ENCODE measurements at regions not wholly inside any gene's neighbourhood (a gene's known extent, or its start where the extent isn't known, plus 50 kb on each side); places are given as distances from the start of the nearest gene placed in this dataset.

GRCh38 chr5:152270096-152270495 is 135.0 kb downstream of the NMUR2 start:
- no peak for DNase-seq (ENCODE audit: low read depth in 2 of 2)

- no peak for DNase-seq (ENCODE audit: low read depth in 2 of 2)
Observed at GRCh38 chr5:152269533-152269932, 135.5 kb downstream of the NMUR2 start.

- DNase-seq (ENCODE audit: low read depth in 2 of 2) = no peak
Observed at GRCh38 chr5:152264645-152265254, 140.3 kb downstream of the NMUR2 start.

- DNase-seq (ENCODE audit: low read depth in 2 of 2) = no peak
Observed at GRCh38 chr5:152262667-152263066, 142.4 kb downstream of the NMUR2 start.

- no peak for DNase-seq (ENCODE audit: low read depth in 2 of 2)
Observed at GRCh38 chr5:152260940-152261339, 144.1 kb downstream of the NMUR2 start.

GRCh38 chr5:152259702-152260101 is 145.4 kb downstream of the NMUR2 start:
- DNase-seq (ENCODE audit: low read depth in 2 of 2) = no peak

DNA sequence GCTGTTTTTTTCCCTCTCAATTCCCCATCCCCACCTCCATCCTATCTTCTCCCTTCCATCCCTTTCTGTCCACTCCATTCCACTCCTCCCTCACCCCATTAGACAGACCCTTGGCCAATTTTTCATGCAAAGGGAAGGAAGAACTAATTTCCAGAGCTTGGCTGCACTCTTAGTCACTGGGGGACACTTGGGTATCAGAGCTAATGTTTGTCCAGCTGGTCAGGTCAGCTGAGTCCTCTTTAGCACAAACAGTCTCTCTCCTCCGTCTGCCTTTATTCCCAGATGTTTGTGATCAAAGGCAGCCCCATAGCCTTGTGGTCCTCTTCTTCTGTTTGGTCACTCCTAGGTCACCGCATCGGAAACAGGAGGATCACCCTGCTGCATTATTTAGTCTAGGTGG is 148.5 kb downstream of the NMUR2 start:
- DNase-seq (ENCODE audit: low read depth in 2 of 2) = no peak

- DNase-seq (ENCODE audit: low read depth in 2 of 2) = no peak
Observed at GRCh38 chr5:152255411-152255810, 149.7 kb downstream of the NMUR2 start.

DNA sequence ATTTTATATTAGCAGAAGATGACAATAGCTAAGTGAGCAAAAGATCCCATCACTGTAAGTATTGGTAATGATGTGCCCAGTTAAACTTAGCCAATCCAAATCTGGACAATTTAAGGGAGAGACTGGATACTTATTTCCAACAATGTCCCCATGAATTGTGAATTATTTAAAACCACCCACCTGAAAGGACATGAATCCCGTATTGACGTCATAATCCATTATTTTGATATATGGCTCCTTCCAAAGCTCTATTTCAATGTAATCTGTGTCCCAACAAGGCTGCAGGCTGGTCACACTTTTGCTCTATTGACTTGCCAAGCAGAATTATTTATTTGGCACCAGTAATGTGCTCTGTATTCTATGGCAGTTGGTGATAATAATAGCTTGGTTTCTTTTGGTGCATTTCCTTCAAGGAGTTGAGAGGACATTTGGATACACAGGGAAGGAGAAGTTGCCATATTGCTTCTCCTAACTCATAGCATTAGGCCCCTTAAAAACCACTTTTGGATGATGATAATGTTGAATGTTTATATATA is 157.2 kb downstream of the NMUR2 start:
- DNase-seq (ENCODE audit: low read depth in 2 of 2) = no peak

DNA sequence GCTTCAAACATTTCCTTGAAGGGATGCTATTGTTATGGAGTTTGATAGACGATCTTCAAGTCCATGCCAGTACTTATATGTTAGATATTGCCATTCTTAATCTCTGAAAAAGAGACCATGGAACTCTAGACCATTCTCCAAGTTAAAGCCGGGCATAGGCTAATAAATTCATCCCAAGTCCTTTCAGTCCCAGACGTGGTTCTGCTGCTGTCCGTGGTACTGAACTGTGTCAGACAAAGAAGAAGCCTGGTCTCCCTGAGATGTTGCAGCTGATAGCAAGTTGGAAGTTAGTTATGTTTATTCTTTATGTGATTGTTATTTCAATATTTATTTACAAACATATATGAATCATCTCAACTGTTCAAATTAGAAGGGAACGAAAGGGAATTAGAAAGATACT is 158.7 kb downstream of the NMUR2 start:
- DNase-seq (ENCODE audit: low read depth in 2 of 2) = no peak

DNA sequence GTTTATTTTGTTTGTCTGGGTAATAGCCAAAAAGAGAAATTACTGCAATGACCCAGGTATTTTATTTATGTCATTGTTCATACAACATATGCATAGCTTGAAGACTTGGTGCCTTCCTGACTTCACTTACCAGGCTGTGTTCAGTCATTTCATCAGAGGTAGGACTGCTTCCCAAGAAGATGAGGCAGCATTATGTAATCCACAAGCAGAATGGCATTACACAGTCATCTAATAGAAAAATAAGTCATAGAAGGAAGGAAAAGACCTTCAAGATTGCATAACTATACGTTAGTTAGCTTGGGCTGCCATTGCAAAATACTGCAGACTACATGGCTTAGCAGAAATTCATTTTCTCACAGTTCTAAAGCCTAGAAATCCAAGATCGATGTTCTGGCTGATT is 167.5 kb downstream of the NMUR2 start:
- DNase-seq (ENCODE audit: low read depth in 2 of 2) = no peak

DNA sequence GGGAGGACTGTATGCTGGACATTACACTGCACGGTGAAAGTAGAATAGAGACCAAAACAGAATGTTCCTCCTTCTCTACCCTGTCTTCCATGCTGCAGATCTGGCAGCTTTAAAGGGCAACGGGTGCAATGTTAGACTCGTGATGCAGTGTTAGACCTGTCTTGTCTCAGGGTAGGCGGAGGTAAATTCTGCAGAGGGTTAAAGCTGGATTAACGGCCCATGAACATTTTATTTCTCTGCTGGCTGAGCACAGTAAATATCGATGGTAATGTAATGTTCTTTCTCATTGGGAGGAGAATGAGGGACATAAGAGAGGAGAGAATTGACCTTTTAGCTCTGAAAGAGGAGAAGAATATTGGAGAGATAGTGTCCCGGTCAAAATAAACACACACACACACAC is 178.9 kb downstream of the NMUR2 start:
- DNase-seq (ENCODE audit: low read depth in 2 of 2) = no peak

DNA sequence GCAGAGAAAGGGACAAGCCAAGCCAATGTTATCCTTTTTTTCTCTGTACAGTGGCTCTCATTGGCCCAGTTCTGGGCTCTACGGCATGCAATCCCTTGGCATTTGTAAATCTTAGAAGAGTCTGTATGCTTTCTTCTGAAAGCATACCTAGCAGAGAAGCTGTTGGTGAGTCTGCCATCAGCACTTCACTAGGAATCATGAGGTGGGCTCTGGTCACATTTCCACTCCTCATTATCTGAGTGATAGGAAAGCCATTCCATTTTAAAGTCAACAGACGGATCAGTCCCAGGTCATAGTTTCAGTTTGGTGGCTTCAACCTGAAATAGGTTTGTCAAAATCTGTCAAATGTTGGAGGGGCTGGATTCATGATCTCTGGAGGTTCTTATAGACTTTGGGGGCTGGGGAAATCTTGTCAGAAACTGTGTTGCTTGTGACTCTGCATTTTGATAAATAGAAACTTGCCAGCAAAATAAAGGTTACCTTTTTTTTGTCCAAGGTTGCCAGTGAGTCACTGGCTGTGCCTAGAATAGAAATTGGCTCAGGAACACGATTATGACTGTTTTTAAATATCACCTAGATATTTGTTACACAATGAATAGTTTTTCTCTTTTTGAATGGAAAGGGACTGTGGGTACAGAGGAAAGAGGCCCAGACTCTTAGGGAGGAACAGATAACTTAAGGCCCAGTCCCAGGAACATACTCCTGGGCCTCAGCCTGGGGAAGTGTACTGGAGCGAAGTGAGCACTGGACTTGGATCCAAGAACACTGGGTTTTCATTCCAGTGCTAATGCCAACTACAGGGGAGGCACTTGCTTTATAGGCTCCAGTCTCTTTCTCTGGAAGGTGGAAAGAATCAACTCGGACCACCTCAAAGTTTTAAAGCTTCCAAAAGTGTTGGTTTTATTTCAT is 183.1 kb downstream of the NMUR2 start:
- DNase-seq (ENCODE audit: low read depth in 2 of 2) = no peak

- DNase-seq (ENCODE audit: low read depth in 2 of 2) = no peak
Observed at GRCh38 chr5:152218694-152219093, 186.4 kb downstream of the NMUR2 start.

DNA sequence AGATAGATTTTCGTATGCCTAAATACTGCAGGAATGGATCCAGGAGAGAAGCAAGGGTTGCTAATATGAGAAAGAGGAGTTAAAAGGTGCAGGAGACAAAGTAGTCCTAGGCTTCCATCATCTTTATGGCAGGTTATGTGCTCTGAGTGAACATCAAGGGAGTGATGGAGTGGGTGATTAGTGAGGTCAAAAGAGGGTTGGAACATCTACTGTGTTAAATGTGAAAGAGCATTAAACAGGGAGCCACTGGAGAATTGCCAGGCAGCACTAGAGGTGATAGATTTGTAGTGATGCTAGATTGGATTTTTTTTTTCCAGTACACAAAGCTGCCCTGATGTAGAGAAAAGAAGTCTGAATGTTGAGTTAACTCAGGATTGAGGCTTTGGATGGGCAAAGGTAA is 199.3 kb downstream of the NMUR2 start:
- DNase-seq (ENCODE audit: low read depth in 2 of 2) = no peak

DNA sequence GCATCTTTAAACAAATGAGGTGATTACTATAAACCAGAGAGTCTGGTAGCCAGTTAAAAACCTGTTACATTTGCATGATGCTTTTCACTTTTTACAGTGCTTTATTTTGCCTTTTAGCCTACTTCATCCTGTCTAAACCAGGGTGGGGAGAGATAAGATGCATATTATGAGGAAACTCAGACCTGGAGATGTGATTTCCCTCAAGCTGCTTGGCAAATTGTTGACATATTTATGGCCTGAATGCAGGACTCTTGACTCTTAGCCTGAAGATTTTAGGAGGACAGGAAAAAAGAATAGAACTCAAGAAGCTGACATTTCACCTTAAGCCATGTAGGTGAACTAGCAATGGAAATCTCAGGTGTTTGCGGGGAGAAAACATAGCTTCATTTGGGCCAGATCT is 202.8 kb downstream of the NMUR2 start:
- DNase-seq (ENCODE audit: low read depth in 2 of 2) = no peak

DNA sequence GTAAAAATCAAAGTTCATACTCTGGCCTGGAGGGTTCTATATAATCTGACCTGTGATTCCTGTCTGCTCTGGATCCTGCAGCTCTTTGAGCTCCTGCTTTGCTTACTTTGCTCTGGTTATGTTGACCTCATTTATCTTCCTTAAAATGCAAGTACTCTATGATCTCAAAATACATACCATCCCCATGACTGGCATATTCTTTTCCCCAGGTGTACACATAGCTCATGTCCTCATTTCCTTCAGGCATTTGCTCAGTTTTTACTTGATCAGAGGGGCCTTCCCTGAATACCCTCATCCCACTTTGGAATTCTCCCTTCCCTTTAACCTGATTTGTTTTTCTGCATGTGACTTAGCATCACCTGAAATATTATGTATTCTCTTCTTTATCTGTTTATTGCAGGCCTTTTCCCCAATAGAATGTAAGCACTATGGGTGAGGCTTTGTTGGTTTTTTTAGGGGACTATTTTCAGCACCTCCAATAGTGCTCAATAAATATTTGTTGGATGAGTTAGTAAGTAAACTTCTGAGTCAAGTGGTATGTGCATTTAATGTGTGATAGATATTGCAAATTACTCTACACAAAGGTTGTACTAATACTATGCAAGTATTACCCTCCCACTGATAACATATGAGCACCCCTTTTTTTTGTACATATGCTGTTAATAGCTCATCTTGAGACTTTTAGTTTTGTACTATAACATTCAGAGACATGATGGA is 211.5 kb downstream of the NMUR2 start:
- DNase-seq (ENCODE audit: low read depth in 2 of 2) = no peak

GRCh38 chr5:152188251-152188650 is 216.8 kb downstream of the NMUR2 start:
- no peak for DNase-seq (ENCODE audit: low read depth in 2 of 2)

GRCh38 chr5:152187668-152188067 is 217.4 kb downstream of the NMUR2 start:
- no peak for DNase-seq (ENCODE audit: low read depth in 2 of 2)

- DNase-seq (ENCODE audit: low read depth in 2 of 2) = no peak
Observed at GRCh38 chr5:152185547-152186245, 219.4 kb downstream of the NMUR2 start.

- DNase-seq (ENCODE audit: low read depth in 2 of 2) = no peak
Observed at GRCh38 chr5:152184266-152184665, 220.8 kb downstream of the NMUR2 start.

DNA sequence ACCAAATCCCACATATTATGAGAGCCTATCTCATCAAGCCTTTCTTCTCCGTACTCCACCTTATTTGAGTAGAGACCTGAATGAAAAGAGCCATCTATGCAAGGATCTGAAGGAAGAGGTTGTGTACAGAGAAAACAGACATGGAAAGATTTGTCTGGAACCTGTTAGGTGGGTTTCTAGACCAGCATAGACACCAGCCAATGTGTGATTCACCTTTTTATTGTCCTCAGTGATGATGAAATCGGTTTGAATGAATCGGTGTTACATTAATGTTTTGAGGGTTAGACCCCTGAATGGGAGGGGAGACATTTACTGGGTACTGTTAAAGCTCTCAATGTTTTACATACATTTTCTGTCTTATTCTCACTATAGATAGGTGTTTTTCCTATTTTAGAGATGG is 223.6 kb downstream of the NMUR2 start:
- DNase-seq (ENCODE audit: low read depth in 2 of 2) = no peak
